SK-N-SH treated with all-trans-retinoic acid at 6 μM for 48 hours (cell line): ENCODE measurements at regions not wholly inside any gene's neighbourhood (a gene's known extent, or its start where the extent isn't known, plus 50 kb on each side); places are given as distances from the start of the nearest gene placed in this dataset.

Experiments
- ARNTL ChIP-seq: fragments of 450-650 bp; formaldehyde crosslinking; IDR thresholded peaks from 2 replicates; pipeline ENCODE4 v1.5.0; 2020; ENCODE audit warnings: low read depth, mild to moderate bottlenecking, moderate library complexity, borderline replicate concordance
- BACH2 ChIP-seq: fragments of 250-450 bp; sonication (Bioruptor Pico); IDR thresholded peaks from 2 replicates; pipeline ENCODE4 v1.9.0; 2021; ENCODE audit warnings: mild to moderate bottlenecking, borderline replicate concordance
- CSDC2 ChIP-seq: fragments of 250-450 bp; sonication (Bioruptor Pico); IDR thresholded peaks from 2 replicates; pipeline ENCODE4 v1.5.0; 2020; ENCODE audit warnings: mild to moderate bottlenecking, moderate library complexity
- ISL1 ChIP-seq: fragments of 250-450 bp; sonication (Bioruptor Pico); IDR thresholded peaks from 2 replicates; pipeline ENCODE4 v2.1.2; 2022; ENCODE audit warnings: mild to moderate bottlenecking, moderate library complexity
- PPARA ChIP-seq: fragments of 250-450 bp; sonication (Bioruptor Pico); IDR thresholded peaks from 2 replicates; pipeline ENCODE4 v1.5.0; 2020; ENCODE audit warnings: mild to moderate bottlenecking, borderline replicate concordance
- RARB ChIP-seq: fragments of 250-450 bp; sonication (Bioruptor Pico); IDR thresholded peaks from 2 replicates; pipeline ENCODE4 v1.8.0; 2021; ENCODE audit warnings: mild to moderate bottlenecking, moderate library complexity
- TCF4 ChIP-seq: fragments of 250-450 bp; sonication (Bioruptor Pico); IDR thresholded peaks from 2 replicates; pipeline ENCODE4 v1.8.0; 2021; ENCODE audit warnings: mild to moderate bottlenecking, moderate library complexity, borderline replicate concordance
- ZFP3 ChIP-seq: fragments of 250-450 bp; sonication (Bioruptor Pico); IDR thresholded peaks from 2 replicates; pipeline ENCODE4 v1.5.0; 2020; ENCODE audit warnings: mild to moderate bottlenecking, moderate library complexity
- ZFP30 ChIP-seq: fragments of 450-650 bp; formaldehyde crosslinking; IDR thresholded peaks from 2 replicates; pipeline ENCODE4 v1.5.0; 2022; ENCODE audit warnings: mild to moderate bottlenecking, moderate library complexity
- ZNF70 ChIP-seq: fragments of 450-650 bp; formaldehyde crosslinking; IDR thresholded peaks from 2 replicates; pipeline ENCODE4 v1.5.0; 2020; ENCODE audit warnings: mild to moderate bottlenecking, moderate library complexity
- ZNF8 ChIP-seq: fragments of 450-650 bp; formaldehyde crosslinking; IDR thresholded peaks from 2 replicates; pipeline ENCODE4 v1.5.0; 2020; ENCODE audit warnings: mild to moderate bottlenecking, moderate library complexity
- TF ChIP-seq, protein P1 (sequence below): fragments of 250-450 bp; sonication (Bioruptor Pico); IDR thresholded peaks from 2 replicates; pipeline ENCODE4 v1.8.0; 2020; ENCODE audit warnings: mild to moderate bottlenecking, moderate library complexity, borderline replicate concordance
- TF ChIP-seq, protein P2 (sequence below): fragments of 250-450 bp; sonication (Bioruptor Pico); IDR thresholded peaks from 2 replicates; pipeline ENCODE4 v1.8.0; 2021; ENCODE audit warnings: low read depth, mild to moderate bottlenecking, moderate library complexity, borderline replicate concordance
- TF ChIP-seq, protein P3 (sequence below): fragments of 250-450 bp; sonication (Bioruptor Pico); IDR thresholded peaks from 2 replicates; pipeline ENCODE4 v1.5.1; 2021; ENCODE audit warnings: mild to moderate bottlenecking, moderate library complexity

- no peak for TF ChIP-seq ISL1 (CRISPR knock-in tag)
- no peak for TF ChIP-seq TCF4
- TF ChIP-seq ZFP30 (CRISPR knock-in tag) = no peak
- TF ChIP-seq ARNTL (CRISPR knock-in tag) = no peak
- TF ChIP-seq, protein P1, sequence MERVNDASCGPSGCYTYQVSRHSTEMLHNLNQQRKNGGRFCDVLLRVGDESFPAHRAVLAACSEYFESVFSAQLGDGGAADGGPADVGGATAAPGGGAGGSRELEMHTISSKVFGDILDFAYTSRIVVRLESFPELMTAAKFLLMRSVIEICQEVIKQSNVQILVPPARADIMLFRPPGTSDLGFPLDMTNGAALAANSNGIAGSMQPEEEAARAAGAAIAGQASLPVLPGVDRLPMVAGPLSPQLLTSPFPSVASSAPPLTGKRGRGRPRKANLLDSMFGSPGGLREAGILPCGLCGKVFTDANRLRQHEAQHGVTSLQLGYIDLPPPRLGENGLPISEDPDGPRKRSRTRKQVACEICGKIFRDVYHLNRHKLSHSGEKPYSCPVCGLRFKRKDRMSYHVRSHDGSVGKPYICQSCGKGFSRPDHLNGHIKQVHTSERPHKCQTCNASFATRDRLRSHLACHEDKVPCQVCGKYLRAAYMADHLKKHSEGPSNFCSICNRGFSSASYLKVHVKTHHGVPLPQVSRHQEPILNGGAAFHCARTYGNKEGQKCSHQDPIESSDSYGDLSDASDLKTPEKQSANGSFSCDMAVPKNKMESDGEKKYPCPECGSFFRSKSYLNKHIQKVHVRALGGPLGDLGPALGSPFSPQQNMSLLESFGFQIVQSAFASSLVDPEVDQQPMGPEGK = no peak
- TF ChIP-seq RARB (CRISPR knock-in tag) = no peak
- TF ChIP-seq ZFP3 (CRISPR knock-in tag) = no peak
- no peak for TF ChIP-seq ZNF8
- TF ChIP-seq, protein P2, sequence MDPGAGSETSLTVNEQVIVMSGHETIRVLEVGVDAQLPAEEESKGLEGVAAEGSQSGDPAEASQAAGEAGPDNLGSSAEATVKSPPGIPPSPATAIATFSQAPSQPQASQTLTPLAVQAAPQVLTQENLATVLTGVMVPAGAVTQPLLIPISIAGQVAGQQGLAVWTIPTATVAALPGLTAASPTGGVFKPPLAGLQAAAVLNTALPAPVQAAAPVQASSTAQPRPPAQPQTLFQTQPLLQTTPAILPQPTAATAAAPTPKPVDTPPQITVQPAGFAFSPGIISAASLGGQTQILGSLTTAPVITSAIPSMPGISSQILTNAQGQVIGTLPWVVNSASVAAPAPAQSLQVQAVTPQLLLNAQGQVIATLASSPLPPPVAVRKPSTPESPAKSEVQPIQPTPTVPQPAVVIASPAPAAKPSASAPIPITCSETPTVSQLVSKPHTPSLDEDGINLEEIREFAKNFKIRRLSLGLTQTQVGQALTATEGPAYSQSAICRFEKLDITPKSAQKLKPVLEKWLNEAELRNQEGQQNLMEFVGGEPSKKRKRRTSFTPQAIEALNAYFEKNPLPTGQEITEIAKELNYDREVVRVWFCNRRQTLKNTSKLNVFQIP (CRISPR knock-in tag) = no peak
- no peak for TF ChIP-seq PPARA (CRISPR knock-in tag)
- TF ChIP-seq CSDC2 = no peak
- TF ChIP-seq, protein P3, sequence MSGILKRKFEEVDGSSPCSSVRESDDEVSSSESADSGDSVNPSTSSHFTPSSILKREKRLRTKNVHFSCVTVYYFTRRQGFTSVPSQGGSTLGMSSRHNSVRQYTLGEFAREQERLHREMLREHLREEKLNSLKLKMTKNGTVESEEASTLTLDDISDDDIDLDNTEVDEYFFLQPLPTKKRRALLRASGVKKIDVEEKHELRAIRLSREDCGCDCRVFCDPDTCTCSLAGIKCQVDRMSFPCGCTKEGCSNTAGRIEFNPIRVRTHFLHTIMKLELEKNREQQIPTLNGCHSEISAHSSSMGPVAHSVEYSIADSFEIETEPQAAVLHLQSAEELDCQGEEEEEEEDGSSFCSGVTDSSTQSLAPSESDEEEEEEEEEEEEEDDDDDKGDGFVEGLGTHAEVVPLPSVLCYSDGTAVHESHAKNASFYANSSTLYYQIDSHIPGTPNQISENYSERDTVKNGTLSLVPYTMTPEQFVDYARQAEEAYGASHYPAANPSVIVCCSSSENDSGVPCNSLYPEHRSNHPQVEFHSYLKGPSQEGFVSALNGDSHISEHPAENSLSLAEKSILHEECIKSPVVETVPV = no peak
- TF ChIP-seq BACH2 = no peak
- TF ChIP-seq ZNF70 (CRISPR knock-in tag) = no peak
Measured at GRCh38 chr13:23959231-23959862, 62.0 kb upstream of the C1QTNF9B start.
